Liver (tissue), 8 donors: ENCODE measurements at regions not wholly inside any gene's neighbourhood (a gene's known extent, or its start where the extent isn't known, plus 50 kb on each side); places are given as distances from the start of the nearest gene placed in this dataset.

ENCODE experiments used
- DNase-seq: peaks from one replicate; pipeline ENCODE4 v3.0.0-alpha.2; 2017; ENCODE audit warnings: low spot score
- H3K27ac ChIP-seq, 2 donors: one replicate each; pipeline ENCODE4 v1.7.0; 2013; ENCODE audit warnings: inconsistent platforms in 2 of 2, low read length in 2 of 2, control low read depth in 1 of 2, low read depth in 1 of 2, mild to moderate bottlenecking in 1 of 2
- H3K27me3 ChIP-seq, 4 donors: one replicate each; pipeline versions ENCODE4 v1.6.1 to v1.7.0; 2013; ENCODE audit warnings: low read length in 3 of 4, inconsistent platforms in 1 of 4, mild to moderate bottlenecking in 1 of 4, moderate library complexity in 1 of 4; ENCODE audit not compliant: control insufficient read depth in 4 of 4, insufficient read depth in 4 of 4
- H3K36me3 ChIP-seq, 4 donors: one replicate each; pipeline versions ENCODE4 v1.6.1 to v1.7.0; 2013; ENCODE audit warnings: low read length in 3 of 4, mild to moderate bottlenecking in 3 of 4, low read depth in 1 of 4, moderate library complexity in 1 of 4; ENCODE audit not compliant: control insufficient read depth in 4 of 4, insufficient read depth in 3 of 4
- H3K4me1 ChIP-seq, 4 donors: one replicate each; pipeline versions ENCODE4 v1.6.1 to v1.7.0; 2013; ENCODE audit warnings: low read length in 3 of 4, mild to moderate bottlenecking in 3 of 4, moderate library complexity in 1 of 4; ENCODE audit not compliant: control insufficient read depth in 4 of 4, insufficient read depth in 4 of 4
- H3K4me3 ChIP-seq, 3 donors: one replicate each; pipeline versions ENCODE4 v1.6.1 to v1.7.0; 2013; ENCODE audit warnings: low read length in 3 of 3, control low read depth in 1 of 3, low read depth in 1 of 3, mild to moderate bottlenecking in 1 of 3
- H3K9ac ChIP-seq, 2 donors: one replicate each; pipeline ENCODE4 v1.7.0; 2013; ENCODE audit warnings: low read length in 2 of 2, mild to moderate bottlenecking in 2 of 2, moderate library complexity in 2 of 2, control low read depth in 1 of 2, low read depth in 1 of 2
- H3K9me3 ChIP-seq, 4 donors: one replicate each; pipeline versions ENCODE4 v1.6.1 to v1.7.0; 2013; ENCODE audit warnings: low read length in 3 of 4; ENCODE audit not compliant: control insufficient read depth in 4 of 4
- ATF3 ChIP-seq: IDR thresholded peaks from 2 replicates; pipeline ENCODE4 v1.6.1; 2016; ENCODE audit warnings: antibody characterized with exemption
- CTCF ChIP-seq: fragments of 150-350 bp; IDR thresholded peaks from 2 replicates; pipeline ENCODE4 v1.5.1; 2017; ENCODE audit warnings: improper control_type of control experiment, low read depth, low read length; ENCODE audit not compliant: missing input control
- EGR1 ChIP-seq, 2 donors: IDR thresholded peaks; 2 replicates each; pipeline ENCODE4 v1.6.1; 2016 to 2018; ENCODE audit warnings: antibody characterized with exemption in 2 of 2, low read depth in 2 of 2
- FOXA1 ChIP-seq: IDR thresholded peaks from 2 replicates; pipeline ENCODE4 v1.6.1; 2016; ENCODE audit warnings: antibody characterized with exemption
- FOXA2 ChIP-seq: IDR thresholded peaks from 2 replicates; pipeline ENCODE4 v1.6.1; 2016; ENCODE audit warnings: antibody characterized with exemption
- GABPA ChIP-seq, 2 donors: IDR thresholded peaks in 1 of 2; conservative IDR thresholded peaks in 1 of 2; 2 replicates each; pipeline ENCODE4 v1.6.1; 2016; ENCODE audit warnings: antibody characterized with exemption in 2 of 2, mild to moderate bottlenecking in 1 of 2, moderate library complexity in 1 of 2
- HNF4A ChIP-seq, 2 donors: conservative IDR thresholded peaks; 2 replicates each; pipeline ENCODE4 v1.6.1; 2016; ENCODE audit warnings: antibody characterized with exemption in 2 of 2, mild to moderate bottlenecking in 2 of 2
- HNF4G ChIP-seq: IDR thresholded peaks from 2 replicates; pipeline ENCODE4 v1.6.1; 2016; ENCODE audit warnings: antibody characterized with exemption
- JUND ChIP-seq, 2 donors: IDR thresholded peaks; 2 replicates each; pipeline ENCODE4 v1.6.1; 2016; ENCODE audit warnings: antibody characterized with exemption in 2 of 2
- MAX ChIP-seq: IDR thresholded peaks from 2 replicates; pipeline ENCODE4 v1.6.1; 2016; ENCODE audit warnings: antibody characterized with exemption
- NR2F2 ChIP-seq: IDR thresholded peaks from 2 replicates; pipeline ENCODE4 v1.6.1; 2016; ENCODE audit warnings: antibody characterized with exemption
- RAD21 ChIP-seq, 2 donors: IDR thresholded peaks; 2 replicates each; pipeline ENCODE4 v1.6.1; 2016; ENCODE audit warnings: antibody characterized with exemption in 2 of 2, mild to moderate bottlenecking in 2 of 2
- REST ChIP-seq: IDR thresholded peaks from 2 replicates; pipeline ENCODE4 v1.6.1; 2016; ENCODE audit warnings: antibody characterized with exemption, mild to moderate bottlenecking
- RXRA ChIP-seq, 2 donors: IDR thresholded peaks; 2 replicates each; pipeline ENCODE4 v1.6.1; 2017 to 2018; ENCODE audit warnings: antibody characterized with exemption in 2 of 2, mild to moderate bottlenecking in 1 of 2
- SP1 ChIP-seq: IDR thresholded peaks from 2 replicates; pipeline ENCODE4 v1.6.1; 2018; ENCODE audit warnings: antibody characterized with exemption, mild to moderate bottlenecking
- TAF1 ChIP-seq: conservative IDR thresholded peaks from 2 replicates; pipeline ENCODE4 v1.6.1; 2016; ENCODE audit warnings: antibody characterized with exemption, mild to moderate bottlenecking
- YY1 ChIP-seq: IDR thresholded peaks from 2 replicates; pipeline ENCODE4 v1.6.1; 2016; ENCODE audit warnings: antibody characterized with exemption, mild to moderate bottlenecking
- ZBTB33 ChIP-seq: IDR thresholded peaks from 2 replicates; pipeline ENCODE4 v1.6.1; 2016; ENCODE audit warnings: antibody characterized with exemption
- WGBS: extraction: QIAGEN DNeasy Blood & Tissue Kit; methylation state at CpG from one replicate; pipeline ENCODE4 v1.1.7; 2013; 5-methylcytosine and 5-hydroxymethylcytosine counted together
- donor health status: healthy.
- donor health status: healthy.
- donor health status: healthy.
- donor health status: healthy.
- donor health status: healthy.

- H3K36me3 ChIP-seq = no peaks in the 10 kb centered on the region
- TF ChIP-seq RAD21 (IDR thresholded peaks at IDR 0.05) (no peak), YY1 (no peak), FOXA2 (no peak), HNF4G (no peak), REST (no peak), RXRA (IDR thresholded peaks at IDR 0.05) (no peak)
- H3K4me3 ChIP-seq = no peak overlapping the region
- H3K27me3 ChIP-seq = no peaks in the 10 kb centered on the region
- H3K9me3 ChIP-seq = no peaks in the 10 kb centered on the region
- 66% methylated on average over 1 of the region's 1 CpG for WGBS
- H3K9ac ChIP-seq = no peak overlapping the region
- H3K4me1 ChIP-seq = no peaks in the 10 kb centered on the region
- no peak overlapping the region for H3K27ac ChIP-seq
- DNase-seq = no peak
Measured at GRCh38 chr5:4549351-4549750, 590.8 kb upstream of the ADAMTS16 start.

GRCh38 chr5:4551034-4551433 lies 589.1 kb upstream of the ADAMTS16 start:
- no peak for TF ChIP-seq HNF4A (conservative IDR thresholded peaks at IDR 0.05)
- TF ChIP-seq EGR1 (IDR thresholded peaks at IDR 0.05; ENCODE audit: low read depth in 2 of 2) = no peak
- TF ChIP-seq CTCF = no peak
- no peak for TF ChIP-seq YY1
- TF ChIP-seq FOXA2 = no peak
- TF ChIP-seq GABPA (IDR thresholded peaks at IDR 0.05 in 1 of 2, conservative IDR thresholded peaks at IDR 0.05 in 1 of 2) = no peak
- TF ChIP-seq HNF4G = no peak
- TF ChIP-seq REST = no peak
- no peak for TF ChIP-seq FOXA1
- TF ChIP-seq ATF3 = no peak
- TF ChIP-seq JUND (IDR thresholded peaks at IDR 0.05) = no peak
- no peak for TF ChIP-seq MAX
- no peak for TF ChIP-seq RAD21 (IDR thresholded peaks at IDR 0.05)
- TF ChIP-seq SP1 = no peak
- no peak for TF ChIP-seq TAF1
- TF ChIP-seq RXRA (IDR thresholded peaks at IDR 0.05) = no peak
- TF ChIP-seq NR2F2 = no peak
- TF ChIP-seq ZBTB33 = no peak
- H3K9ac ChIP-seq = no peak overlapping the region
- H3K9me3 ChIP-seq = no peaks in the 10 kb centered on the region
- H3K4me3 ChIP-seq = no peak overlapping the region
- H3K27me3 ChIP-seq = no peaks in the 10 kb centered on the region
- H3K36me3 ChIP-seq = no peaks in the 10 kb centered on the region
- no peak overlapping the region for H3K27ac ChIP-seq
- no peak for DNase-seq
- H3K4me1 ChIP-seq = no peaks in the 10 kb centered on the region
- 79% methylated on average over 3 of the region's 3 CpGs for WGBS
